ENCODE measurements at regions not wholly inside any gene's neighbourhood (a gene's known extent, or its start where the extent isn't known, plus 50 kb on each side); places are given as distances from the start of the nearest gene placed in this dataset.

DNA sequence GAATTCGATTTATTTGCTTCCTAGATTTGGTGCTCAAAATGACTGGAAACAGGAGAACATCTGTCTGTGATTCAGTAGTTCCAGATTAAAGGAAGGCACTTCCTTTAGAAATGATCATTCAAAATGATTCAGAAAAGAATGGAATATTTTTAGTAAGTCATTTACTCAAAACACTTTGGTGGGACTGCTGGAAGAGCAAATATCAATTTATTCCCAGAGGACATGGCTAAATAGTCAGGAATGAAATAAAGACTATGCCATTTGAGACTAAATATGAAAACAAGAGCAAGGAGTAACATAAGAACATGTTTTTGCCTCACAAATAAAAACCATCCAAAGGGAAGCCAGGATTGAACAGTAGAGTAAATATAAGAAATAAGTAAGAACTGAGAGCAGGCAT lies 138.6 kb upstream of the RASA1 start:
- TF ChIP-seq CTCF (IDR thresholded peaks at IDR 0.05) (no peak), POLR2AphosphoS5 (IDR thresholded peaks at IDR 0.05; ENCODE audit: low read depth, low read length) (no peak), TCF7L2 (IDR thresholded peaks at IDR 0.05; ENCODE audit: low read depth, low read length) (no peak), SIN3A (IDR thresholded peaks at IDR 0.05; ENCODE audit: borderline replicate concordance, insufficient read depth, low read depth, low read length) (no peak)
